ENCODE measurements at regions not wholly inside any gene's neighbourhood (a gene's known extent, or its start where the extent isn't known, plus 50 kb on each side); places are given as distances from the start of the nearest gene placed in this dataset.

GRCh38 chr1:193602705-193603104, 416.3 kb upstream of the B3GALT2 start:
- H3K36me3 Mint-ChIP-seq (ENCODE audit: insufficient read depth, unreplicated experiment) = no peaks in the 10 kb centered on the region
- ChIA-PET CTCF (interaction anchor here (0.5 to 1.6 kb wide), 3 partner anchors 18 to 540 kb away, joined by 3 to 5 read pairs (median 4); no protein-coding TSS in a partner anchor), POLR2A (no interaction called here)
- no peak overlapping the region for H3K4me3 Mint-ChIP-seq (ENCODE audit: unreplicated experiment)
- DNase-seq (ENCODE audit: unreplicated experiment) = no peak
- intact Hi-C loops (cut with micrococcal nuclease) = no loop called here
- H3K27ac Mint-ChIP-seq (ENCODE audit: low read depth, unreplicated experiment) = no peak overlapping the region
- H3K9me3 Mint-ChIP-seq (ENCODE audit: unreplicated experiment) = no peaks in the 10 kb centered on the region
- TF ChIP-seq CTCF (IDR thresholded peaks at IDR 0.05; ENCODE audit: unreplicated experiment) = no peak
- no TSS peak for BruUV-seq (replicated peaks)
- no peaks in the 10 kb centered on the region for H3K4me1 Mint-ChIP-seq (ENCODE audit: insufficient read depth, unreplicated experiment)
- no peaks in the 10 kb centered on the region for H3K27me3 Mint-ChIP-seq (ENCODE audit: insufficient read depth, unreplicated experiment)

GRCh38 chr1:193593147-193593885, 406.9 kb upstream of the B3GALT2 start:
- intact Hi-C loops (cut with micrococcal nuclease) = no loop called here
- BruUV-seq (replicated peaks) = no TSS peak
- peaks cover 19% of the 10 kb centered on the region for H3K4me1 Mint-ChIP-seq (ENCODE audit: insufficient read depth, unreplicated experiment)

GRCh38 chr1:193592317-193592716, 405.9 kb upstream of the B3GALT2 start:
- Mint-ChIP-seq H3K27ac (ENCODE audit: low read depth, unreplicated experiment) (no peak overlapping the region), H3K4me3 (ENCODE audit: unreplicated experiment) (no peak overlapping the region), H3K36me3 (ENCODE audit: insufficient read depth, unreplicated experiment) (no peaks in the 10 kb centered on the region), H3K27me3 (ENCODE audit: insufficient read depth, unreplicated experiment) (no peaks in the 10 kb centered on the region), H3K4me1 (ENCODE audit: insufficient read depth, unreplicated experiment) (peaks cover 19% of the 10 kb centered on the region), H3K9me3 (ENCODE audit: unreplicated experiment) (no peaks in the 10 kb centered on the region)
- intact Hi-C loops (cut with micrococcal nuclease) = no loop called here
- ChIA-PET CTCF (no interaction called here), POLR2A (interaction anchor here (0.6 kb wide), 1 partner anchor 79 kb away, joined by 3 read pairs; no protein-coding TSS in a partner anchor)
- no TSS peak for BruUV-seq (replicated peaks)
- peak; percentile 9 for DNase-seq (ENCODE audit: unreplicated experiment)
- no peak for TF ChIP-seq CTCF (IDR thresholded peaks at IDR 0.05; ENCODE audit: unreplicated experiment)

More at GRCh38 chr1:193593147-193593885, 406.9 kb upstream of the B3GALT2 start:
- ChIA-PET CTCF (no interaction called here), POLR2A (no interaction called here)
- Mint-ChIP-seq H3K27ac (ENCODE audit: low read depth, unreplicated experiment) (no peak overlapping the region), H3K36me3 (ENCODE audit: insufficient read depth, unreplicated experiment) (no peaks in the 10 kb centered on the region), H3K27me3 (ENCODE audit: insufficient read depth, unreplicated experiment) (no peaks in the 10 kb centered on the region), H3K4me3 (ENCODE audit: unreplicated experiment) (no peak overlapping the region), H3K9me3 (ENCODE audit: unreplicated experiment) (no peaks in the 10 kb centered on the region)
- no peak for DNase-seq (ENCODE audit: unreplicated experiment)
- no peak for TF ChIP-seq CTCF (IDR thresholded peaks at IDR 0.05; ENCODE audit: unreplicated experiment)

- no peaks in the 10 kb centered on the region for H3K9me3 Mint-ChIP-seq (ENCODE audit: unreplicated experiment)
- intact Hi-C loops (cut with micrococcal nuclease) = no loop called here
- no peaks in the 10 kb centered on the region for H3K36me3 Mint-ChIP-seq (ENCODE audit: insufficient read depth, unreplicated experiment)
- no TSS peak for BruUV-seq (replicated peaks)
- CTCF ChIA-PET = interaction anchor here (0.6 to 0.9 kb wide), 3 partner anchors 11 to 1491 kb away, joined by 3 to 4 read pairs (median 4); no protein-coding TSS in a partner anchor
- no peak overlapping the region for H3K4me3 Mint-ChIP-seq (ENCODE audit: unreplicated experiment)
- H3K27me3 Mint-ChIP-seq (ENCODE audit: insufficient read depth, unreplicated experiment) = no peaks in the 10 kb centered on the region
- POLR2A ChIA-PET = no interaction called here
- H3K27ac Mint-ChIP-seq (ENCODE audit: low read depth, unreplicated experiment) = no peak overlapping the region
- TF ChIP-seq CTCF (IDR thresholded peaks at IDR 0.05; ENCODE audit: unreplicated experiment) = no peak
- peaks cover 19% of the 10 kb centered on the region for H3K4me1 Mint-ChIP-seq (ENCODE audit: insufficient read depth, unreplicated experiment)
- DNase-seq (ENCODE audit: unreplicated experiment) = no peak
These were observed 403.7 kb upstream of the B3GALT2 start for GRCh38 chr1:193590102-193590501.
